ENCODE measurements at regions not wholly inside any gene's neighbourhood (a gene's known extent, or its start where the extent isn't known, plus 50 kb on each side); places are given as distances from the start of the nearest gene placed in this dataset.

DNA sequence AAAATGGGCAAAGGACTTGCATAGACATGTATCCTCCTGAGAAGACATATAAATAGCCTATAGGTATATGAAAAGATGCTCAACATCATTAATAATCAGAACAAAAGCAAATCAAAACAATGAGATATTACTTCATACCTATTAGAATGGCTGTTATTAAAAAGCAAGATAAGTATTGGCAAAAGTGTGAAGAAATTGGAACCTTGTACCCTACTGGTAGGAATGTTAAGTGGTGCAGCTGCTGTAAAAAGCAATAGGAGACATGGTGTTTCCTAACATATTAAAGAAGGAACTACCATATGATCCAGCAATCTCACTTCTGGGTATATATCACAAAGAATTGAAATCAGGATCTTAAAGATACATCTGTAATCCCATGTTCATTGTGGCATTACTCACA lies 69.8 kb upstream of the PRR16 start:
- TF ChIP-seq POLR2A (IDR thresholded peaks at IDR 0.05) (no peak), POLR2AphosphoS5 (IDR thresholded peaks at IDR 0.05) (no peak), EP300 (IDR thresholded peaks at IDR 0.05) (no peak)
- TF ChIP-seq, protein P1, sequence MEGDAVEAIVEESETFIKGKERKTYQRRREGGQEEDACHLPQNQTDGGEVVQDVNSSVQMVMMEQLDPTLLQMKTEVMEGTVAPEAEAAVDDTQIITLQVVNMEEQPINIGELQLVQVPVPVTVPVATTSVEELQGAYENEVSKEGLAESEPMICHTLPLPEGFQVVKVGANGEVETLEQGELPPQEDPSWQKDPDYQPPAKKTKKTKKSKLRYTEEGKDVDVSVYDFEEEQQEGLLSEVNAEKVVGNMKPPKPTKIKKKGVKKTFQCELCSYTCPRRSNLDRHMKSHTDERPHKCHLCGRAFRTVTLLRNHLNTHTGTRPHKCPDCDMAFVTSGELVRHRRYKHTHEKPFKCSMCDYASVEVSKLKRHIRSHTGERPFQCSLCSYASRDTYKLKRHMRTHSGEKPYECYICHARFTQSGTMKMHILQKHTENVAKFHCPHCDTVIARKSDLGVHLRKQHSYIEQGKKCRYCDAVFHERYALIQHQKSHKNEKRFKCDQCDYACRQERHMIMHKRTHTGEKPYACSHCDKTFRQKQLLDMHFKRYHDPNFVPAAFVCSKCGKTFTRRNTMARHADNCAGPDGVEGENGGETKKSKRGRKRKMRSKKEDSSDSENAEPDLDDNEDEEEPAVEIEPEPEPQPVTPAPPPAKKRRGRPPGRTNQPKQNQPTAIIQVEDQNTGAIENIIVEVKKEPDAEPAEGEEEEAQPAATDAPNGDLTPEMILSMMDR (IDR thresholded peaks at IDR 0.05) = no peak
